SK-N-SH (cell line): ENCODE measurements at regions not wholly inside any gene's neighbourhood (a gene's known extent, or its start where the extent isn't known, plus 50 kb on each side); places are given as distances from the start of the nearest gene placed in this dataset.

Source experiments
- GATA2 ChIP-seq: sonication (generic); formaldehyde crosslinking; IDR thresholded peaks from 2 replicates; pipeline ENCODE4 v1.5.0; 2020; ENCODE audit warnings: mild to moderate bottlenecking, missing genetic modification reagents
- PBX3 ChIP-seq: IDR thresholded peaks from 2 replicates; pipeline ENCODE4; 2012
- YY1 ChIP-seq: IDR thresholded peaks from 2 replicates; pipeline ENCODE4 v1.4.0; 2012; ENCODE audit warnings: low read depth, mild to moderate bottlenecking
- TF ChIP-seq, protein P1 (sequence below): fragments of 150-350 bp; IDR thresholded peaks from 2 replicates; pipeline ENCODE4 v1.6.1; 2017; ENCODE audit warnings: antibody characterized with exemption, low read length, low read depth, borderline replicate concordance
- TF ChIP-seq, protein P2 (sequence below): fragments of 200-600 bp; sonication (generic); IDR thresholded peaks from 2 replicates; pipeline ENCODE4 v1.6.1; 2017; ENCODE audit warnings: antibody characterized with exemption, mild to moderate bottlenecking, moderate library complexity

DNA sequence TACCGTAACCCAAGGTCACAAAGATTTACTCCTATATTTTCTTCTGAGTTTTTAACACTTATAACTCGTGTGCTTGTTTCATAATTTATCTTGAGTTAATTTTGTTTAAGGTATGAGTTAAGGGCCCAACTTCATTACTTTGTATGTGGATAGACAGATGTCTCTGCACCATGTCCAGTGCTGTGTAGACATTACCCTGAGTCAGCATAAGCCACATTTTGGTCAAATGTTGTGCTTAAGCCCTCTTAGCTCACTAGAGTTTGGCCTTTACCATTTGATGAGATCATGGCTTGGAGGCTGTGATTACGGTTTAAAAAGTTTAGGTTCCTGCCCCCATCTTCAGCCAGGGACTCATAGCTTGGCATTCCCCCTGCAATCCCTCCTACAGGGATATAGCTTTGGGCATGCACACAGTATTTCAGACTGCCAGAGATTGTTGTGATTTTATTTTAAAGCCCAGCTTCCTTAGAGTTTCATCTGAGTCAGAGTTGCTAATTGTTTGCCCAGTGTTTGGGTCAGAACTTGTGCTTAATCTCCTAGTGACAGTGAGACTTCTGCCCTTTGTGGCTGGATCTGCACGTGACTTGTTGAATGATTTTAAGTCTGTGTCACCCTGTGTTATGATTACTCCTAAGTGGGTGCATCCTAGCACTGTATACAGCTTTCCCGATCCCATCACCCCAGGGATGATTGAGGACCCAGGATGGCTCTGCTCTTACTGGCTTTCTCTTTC lies 393.1 kb downstream of the CNTNAP4 start:
- TF ChIP-seq, protein P1, sequence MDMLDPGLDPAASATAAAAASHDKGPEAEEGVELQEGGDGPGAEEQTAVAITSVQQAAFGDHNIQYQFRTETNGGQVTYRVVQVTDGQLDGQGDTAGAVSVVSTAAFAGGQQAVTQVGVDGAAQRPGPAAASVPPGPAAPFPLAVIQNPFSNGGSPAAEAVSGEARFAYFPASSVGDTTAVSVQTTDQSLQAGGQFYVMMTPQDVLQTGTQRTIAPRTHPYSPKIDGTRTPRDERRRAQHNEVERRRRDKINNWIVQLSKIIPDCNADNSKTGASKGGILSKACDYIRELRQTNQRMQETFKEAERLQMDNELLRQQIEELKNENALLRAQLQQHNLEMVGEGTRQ, result no peak
- no peak for TF ChIP-seq YY1
- no peak for TF ChIP-seq PBX3
- TF ChIP-seq, protein P2, sequence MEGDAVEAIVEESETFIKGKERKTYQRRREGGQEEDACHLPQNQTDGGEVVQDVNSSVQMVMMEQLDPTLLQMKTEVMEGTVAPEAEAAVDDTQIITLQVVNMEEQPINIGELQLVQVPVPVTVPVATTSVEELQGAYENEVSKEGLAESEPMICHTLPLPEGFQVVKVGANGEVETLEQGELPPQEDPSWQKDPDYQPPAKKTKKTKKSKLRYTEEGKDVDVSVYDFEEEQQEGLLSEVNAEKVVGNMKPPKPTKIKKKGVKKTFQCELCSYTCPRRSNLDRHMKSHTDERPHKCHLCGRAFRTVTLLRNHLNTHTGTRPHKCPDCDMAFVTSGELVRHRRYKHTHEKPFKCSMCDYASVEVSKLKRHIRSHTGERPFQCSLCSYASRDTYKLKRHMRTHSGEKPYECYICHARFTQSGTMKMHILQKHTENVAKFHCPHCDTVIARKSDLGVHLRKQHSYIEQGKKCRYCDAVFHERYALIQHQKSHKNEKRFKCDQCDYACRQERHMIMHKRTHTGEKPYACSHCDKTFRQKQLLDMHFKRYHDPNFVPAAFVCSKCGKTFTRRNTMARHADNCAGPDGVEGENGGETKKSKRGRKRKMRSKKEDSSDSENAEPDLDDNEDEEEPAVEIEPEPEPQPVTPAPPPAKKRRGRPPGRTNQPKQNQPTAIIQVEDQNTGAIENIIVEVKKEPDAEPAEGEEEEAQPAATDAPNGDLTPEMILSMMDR, result no peak
- TF ChIP-seq GATA2, result no peak
